WTC11 (cell line): ENCODE measurements at regions not wholly inside any gene's neighbourhood (a gene's known extent, or its start where the extent isn't known, plus 50 kb on each side); places are given as distances from the start of the nearest gene placed in this dataset.

Experiments
- ATAC-seq: fragments of 200-7000 bp; cut with Tn5 transposase; 2 replicates; pipeline ENCODE4 v1.10.0; 2021; ENCODE audit warnings: mild to moderate bottlenecking, moderate library complexity
- CTCF ChIA-PET: fragments of 300-600 bp; sonication (Branson Sonifier 250); formaldehyde crosslinking; loops from one replicate; lab custom pipeline; 2021; ENCODE audit warnings: antibody characterized with exemption; lab: Charles Lee
- POLR2A ChIA-PET: fragments of 350-600 bp; sonication (Branson Sonifier 250); formaldehyde crosslinking; loops from one replicate; lab custom pipeline; 2021; ENCODE audit warnings: antibody characterized with exemption; lab: Charles Lee
- DNase-seq: peaks from one replicate; pipeline ENCODE4 v3.0.0; 2021; ENCODE audit warnings: low spot score
- H3K27ac Mint-ChIP-seq: 2 replicates; pipeline ENCODE4 v1.8.0; 2021; ENCODE audit warnings: mixed read lengths
- H3K27me3 Mint-ChIP-seq: 2 replicates; pipeline ENCODE4 v1.8.0; 2021; ENCODE audit warnings: low read depth, mild to moderate bottlenecking, moderate library complexity, mixed read lengths
- H3K36me3 Mint-ChIP-seq: 2 replicates; pipeline ENCODE4 v1.8.0; 2021; ENCODE audit warnings: mixed read lengths
- H3K4me1 Mint-ChIP-seq: 2 replicates; pipeline ENCODE4 v1.8.0; 2022; ENCODE audit warnings: mixed read lengths
- H3K4me3 Mint-ChIP-seq: 2 replicates; pipeline ENCODE4 v1.8.0; 2021; ENCODE audit warnings: mild to moderate bottlenecking, moderate library complexity, mixed read lengths
- H3K9me3 Mint-ChIP-seq: 2 replicates; pipeline ENCODE4 v1.8.0; 2021; ENCODE audit warnings: mixed read lengths
- GRHL2 ChIP-seq: fragments of 250-450 bp; sonication (Bioruptor Pico); IDR thresholded peaks from 2 replicates; pipeline ENCODE4 v1.8.0; 2022; ENCODE audit warnings: mild to moderate bottlenecking, moderate library complexity; ENCODE audit not compliant: insufficient replicate concordance, severe bottlenecking
- ZNF121 ChIP-seq: sonication (generic); formaldehyde crosslinking; IDR thresholded peaks from 2 replicates; pipeline ENCODE4 v1.8.0; 2023; ENCODE audit warnings: missing genetic modification reagents
- ZNF317 ChIP-seq: sonication (generic); formaldehyde crosslinking; IDR thresholded peaks from 2 replicates; pipeline ENCODE4 v1.8.1; 2023; ENCODE audit warnings: low read depth, mild to moderate bottlenecking, moderate library complexity, missing genetic modification reagents, borderline replicate concordance
- microRNA-seq: library from miRNA; unstranded; fragments of <30 nt; microRNA quantifications from one replicate; pipeline ENCODE4 v1.2.0, GENCODE V29; 2022; ENCODE audit warnings: borderline number of aligned reads

GRCh38 chr9:94204174-94204573 is 54.9 kb upstream of the ZNF169 start (continued):
- TF ChIP-seq ZNF121 (CRISPR knock-in tag): no peak

- no peaks in the 10 kb centered on the region; the same call in 1 of the 2 replicates for H3K27me3 Mint-ChIP-seq
- TF ChIP-seq ZNF317 (CRISPR knock-in tag): peak; percentile 70; the same call in 1 of the 2 replicates
- TF ChIP-seq GRHL2 (CRISPR knock-in tag): no peak
- TF ChIP-seq, all 79 proteins: peak for 1
- CTCF ChIA-PET: no interaction called here
- DNase-seq (no peak), ATAC-seq (no peak)
- Mint-ChIP-seq H3K9me3 (peaks cover 16% of the 10 kb centered on the region), H3K27ac (no peak overlapping the region), H3K36me3 (peaks cover 9% of the 10 kb centered on the region), H3K4me3 (no peak overlapping the region), H3K4me1 (peaks cover 11% of the 10 kb centered on the region)
- POLR2A ChIA-PET: no interaction called here
These were observed 51.3 kb upstream of the ZNF169 start for GRCh38 chr9:94207781-94208180.

Small RNA genes in the stretch of these regions (microRNA-seq; reads per million reads assigned to microRNA genes)
- 85.2 reads per million, percentile 61 among the genes with 10 or more reads in this experiment for gene MIRLET7A1
- 249 reads per million, percentile 77 among the genes with 10 or more reads in this experiment for gene MIRLET7D
- gene MIRLET7F1: 33.9 reads per million, percentile 48 among the genes with 10 or more reads in this experiment
